H9 (cell line): ENCODE measurements at regions not wholly inside any gene's neighbourhood (a gene's known extent, or its start where the extent isn't known, plus 50 kb on each side); places are given as distances from the start of the nearest gene placed in this dataset.

Experiments
- DNase-seq: peaks from one replicate; pipeline ENCODE4 v3.0.0-alpha.2; 2017
- H2AFZ ChIP-seq: one replicate; pipeline ENCODE4 v1.6.1; 2013; ENCODE audit warnings: mild to moderate bottlenecking, low read length, control low read depth, moderate library complexity
- H2AK5ac ChIP-seq: 2 replicates; pipeline ENCODE4 v1.6.1; 2013; ENCODE audit warnings: low read length, control low read depth, mixed read lengths; ENCODE audit not compliant: insufficient read length
- H2BK120ac ChIP-seq: one replicate; pipeline ENCODE4 v1.6.1; 2013; ENCODE audit warnings: low read depth, mild to moderate bottlenecking, low read length, control low read depth, inconsistent platforms; ENCODE audit not compliant: poor library complexity, severe bottlenecking
- H2BK12ac ChIP-seq: 2 replicates; pipeline ENCODE4 v1.6.1; 2013; ENCODE audit warnings: low read length, control low read depth, mixed read lengths, low read depth; ENCODE audit not compliant: insufficient read length
- H2BK15ac ChIP-seq: 2 replicates; pipeline ENCODE4 v1.6.1; 2013; ENCODE audit warnings: low read depth, low read length, control low read depth
- H2BK20ac ChIP-seq: one replicate; pipeline ENCODE4 v1.6.1; 2013; ENCODE audit warnings: low read depth, mild to moderate bottlenecking, low read length, control low read depth, inconsistent platforms; ENCODE audit not compliant: poor library complexity, severe bottlenecking
- H2BK5ac ChIP-seq: 2 replicates; pipeline ENCODE4 v1.6.1; 2013; ENCODE audit warnings: low read length, control low read depth, mixed read lengths; ENCODE audit not compliant: insufficient read length
- H3K14ac ChIP-seq: 2 replicates; pipeline ENCODE4 v1.6.1; 2013; ENCODE audit warnings: low read length, control low read depth; ENCODE audit not compliant: insufficient read depth
- H3K18ac ChIP-seq: 2 replicates; pipeline ENCODE4 v1.6.1; 2013; ENCODE audit warnings: low read depth, mild to moderate bottlenecking, mixed read lengths, low read length, control low read depth; ENCODE audit not compliant: insufficient read length
- H3K23ac ChIP-seq: 2 replicates; pipeline ENCODE4 v1.6.1; 2013; ENCODE audit warnings: low read length, control low read depth, mixed read lengths, low read depth; ENCODE audit not compliant: insufficient read length
- H3K23me2 ChIP-seq: 2 replicates; pipeline ENCODE4 v1.6.1; 2013; ENCODE audit warnings: low read depth, mild to moderate bottlenecking, mixed read lengths, low read length, control low read depth; ENCODE audit not compliant: insufficient read length, poor library complexity, severe bottlenecking
- H3K27ac ChIP-seq: 2 replicates; pipeline ENCODE4 v1.5.1; 2013; ENCODE audit warnings: low read length, control low read depth, mixed read lengths, low read depth; ENCODE audit not compliant: insufficient read length
- H3K27me3 ChIP-seq: 2 replicates; pipeline ENCODE4 v1.6.1; 2013; ENCODE audit warnings: low read length, control low read depth, inconsistent platforms; ENCODE audit not compliant: insufficient read depth
- H3K4ac ChIP-seq: 2 replicates; pipeline ENCODE4 v1.6.1; 2013; ENCODE audit warnings: low read depth, mild to moderate bottlenecking, control low read depth, inconsistent platforms, low read length, moderate library complexity
- H3K4me1 ChIP-seq: 2 replicates; pipeline ENCODE4 v1.6.1; 2013; ENCODE audit warnings: low read length, control low read depth, inconsistent platforms; ENCODE audit not compliant: insufficient read depth
- H3K4me2 ChIP-seq: 2 replicates; pipeline ENCODE4 v1.6.1; 2013; ENCODE audit warnings: low read length, control low read depth, mixed read lengths; ENCODE audit not compliant: insufficient read length, insufficient read depth
- H3K56ac ChIP-seq: 2 replicates; pipeline ENCODE4 v1.6.1; 2013; ENCODE audit warnings: low read depth, mild to moderate bottlenecking, mixed read lengths, low read length, control low read depth; ENCODE audit not compliant: insufficient read length
- H3K79me1 ChIP-seq: 2 replicates; pipeline ENCODE4 v1.6.1; 2013; ENCODE audit warnings: low read depth, mild to moderate bottlenecking, moderate library complexity, low read length, control low read depth, inconsistent platforms; ENCODE audit not compliant: insufficient read depth, poor library complexity, severe bottlenecking
- H3K79me2 ChIP-seq: 2 replicates; pipeline ENCODE4 v1.6.1; 2013; ENCODE audit warnings: low read length, control low read depth, inconsistent platforms; ENCODE audit not compliant: insufficient read depth
- H3K9ac ChIP-seq: 2 replicates; pipeline ENCODE4 v1.6.1; 2013; ENCODE audit warnings: low read length, control low read depth, mixed read lengths; ENCODE audit not compliant: insufficient read length; ENCODE audit errors: extremely low read depth
- H3K9me3 ChIP-seq: one replicate; pipeline ENCODE4 v1.6.1; 2013; ENCODE audit warnings: low read depth, low read length, inconsistent platforms; ENCODE audit not compliant: control insufficient read depth
- H3T11ph ChIP-seq: one replicate; pipeline ENCODE4 v1.6.1; 2013; ENCODE audit warnings: mild to moderate bottlenecking, low read length, control low read depth, inconsistent platforms
- H4K20me1 ChIP-seq: one replicate; pipeline ENCODE4 v1.6.1; 2013; ENCODE audit not compliant: control insufficient read depth, insufficient read length, insufficient read depth
- H4K5ac ChIP-seq: 2 replicates; pipeline ENCODE4 v1.6.1; 2013; ENCODE audit warnings: low read depth, mild to moderate bottlenecking, mixed read lengths, low read length, control low read depth; ENCODE audit not compliant: insufficient read length
- H4K8ac ChIP-seq: replicated peaks from 2 replicates; pipeline ENCODE4 v1.6.1; 2013; ENCODE audit warnings: low read length, control low read depth, mixed read lengths, low read depth; ENCODE audit not compliant: insufficient read length
- H4K91ac ChIP-seq: 2 replicates; pipeline ENCODE4 v1.6.1; 2013; ENCODE audit warnings: low read depth, mild to moderate bottlenecking, moderate library complexity, mixed read lengths, low read length, control low read depth; ENCODE audit not compliant: insufficient read length
- H3K27ac Mint-ChIP-seq, 3 experiments: 2 replicates in 2 of 3; 3 replicates in 1 of 3; pipeline ENCODE4 v1.8.0; 2020 to 2021; ENCODE audit warnings: mixed read lengths in 3 of 3, mild to moderate bottlenecking in 1 of 3, moderate library complexity in 1 of 3
- H3K27me3 Mint-ChIP-seq: 2 replicates; pipeline ENCODE4 v1.8.0; 2021; ENCODE audit warnings: low read depth, mild to moderate bottlenecking, moderate library complexity, mixed read lengths
- H3K36me3 Mint-ChIP-seq, 3 experiments: 2 replicates in 2 of 3; 3 replicates in 1 of 3; pipeline ENCODE4 v1.8.0; 2020 to 2021; ENCODE audit warnings: low read depth in 3 of 3, mixed read lengths in 3 of 3; ENCODE audit not compliant: insufficient read depth in 1 of 3
- H3K4me1 Mint-ChIP-seq, 2 experiments: 2 replicates each; pipeline ENCODE4 v1.8.0; 2020; ENCODE audit warnings: mixed read lengths in 2 of 2
- H3K4me3 Mint-ChIP-seq, 2 experiments: 2 replicates in 1 of 2; 3 replicates in 1 of 2; pipeline ENCODE4 v1.8.0; 2020 to 2021; ENCODE audit warnings: mild to moderate bottlenecking in 2 of 2, mixed read lengths in 2 of 2, moderate library complexity in 1 of 2
- H3K9me3 Mint-ChIP-seq, 2 experiments: 2 replicates in 1 of 2; 3 replicates in 1 of 2; pipeline ENCODE4 v1.8.0; 2020; ENCODE audit warnings: mild to moderate bottlenecking in 2 of 2, mixed read lengths in 2 of 2, moderate library complexity in 1 of 2
- CTCF ChIP-seq: fragments of 200-600 bp; sonication (generic); conservative IDR thresholded peaks from 3 replicates; pipeline ENCODE4 v1.8.0; 2021; ENCODE audit warnings: antibody characterized with exemption, mild to moderate bottlenecking
- whole genome bisulfite sequencing: extraction: QIAGEN DNeasy Blood & Tissue Kit; methylation state at CpG from one replicate; pipeline ENCODE4 v1.1.7; 2013; ENCODE audit warnings: missing lambda C conversion rate, low lambda C conversion rate, mixed read lengths; ENCODE audit not compliant: insufficient read length; ENCODE audit errors: extremely low coverage; 5-methylcytosine and 5-hydroxymethylcytosine counted together

- H4K91ac ChIP-seq, result no peak overlapping the region
- no peak overlapping the region for H2AFZ ChIP-seq
- no peak overlapping the region for H2BK20ac ChIP-seq
- H3K9ac ChIP-seq, result no peak overlapping the region
- H2BK5ac ChIP-seq, result no peak overlapping the region
- no peak for TF ChIP-seq CTCF
- H4K8ac ChIP-seq, result no peak overlapping the region
- no peaks in the 10 kb centered on the region; the same call in 1 of the 2 replicates for H3K4me1 ChIP-seq
- Mint-ChIP-seq H3K9me3 (peaks cover 4 to 6% of the 10 kb centered on the region in 2 experiments), H3K27ac (no peak overlapping the region; a peak in 1 of 7 replicates), H3K27me3 (peaks cover 6% of the 10 kb centered on the region), H3K4me1 (peaks cover 15 to 16% of the 10 kb centered on the region in 2 experiments), H3K4me3 (no peak overlapping the region), H3K36me3 (peaks cover 0 to 7% (median 0%) of the 10 kb centered on the region in 3 experiments; a peak in 4 of 7 replicates)
- no peak for DNase-seq
- H3K23ac ChIP-seq, result no peak overlapping the region
- no peak overlapping the region for H2BK12ac ChIP-seq
- H3K27me3 ChIP-seq, result no peaks in the 10 kb centered on the region
- H3K18ac ChIP-seq, result no peak overlapping the region
- H3K4ac ChIP-seq, result no peak overlapping the region
- no peaks in the 10 kb centered on the region for H3K23me2 ChIP-seq
- no CpG with 5 or more reads among the region's 6 CpGs for WGBS
- H3K4me2 ChIP-seq, result no peak overlapping the region
- no peak overlapping the region for H4K5ac ChIP-seq
- H2BK15ac ChIP-seq, result no peak overlapping the region
- no peaks in the 10 kb centered on the region for H4K20me1 ChIP-seq
- no peaks in the 10 kb centered on the region for H3K79me2 ChIP-seq
- no peak overlapping the region for H3K27ac ChIP-seq
- no peak overlapping the region for H3K56ac ChIP-seq
- no peaks in the 10 kb centered on the region for H3K79me1 ChIP-seq
- no peak overlapping the region for H3T11ph ChIP-seq
- H2BK120ac ChIP-seq, result no peak overlapping the region
- H2AK5ac ChIP-seq, result no peak overlapping the region
- no peaks in the 10 kb centered on the region for H3K9me3 ChIP-seq
- H3K14ac ChIP-seq, result no peak overlapping the region
Measured at GRCh38 chr18:78305789-78306188, 673.8 kb upstream of the SALL3 start.
